Ishikawa (cell line): ENCODE measurements at regions not wholly inside any gene's neighbourhood (a gene's known extent, or its start where the extent isn't known, plus 50 kb on each side); places are given as distances from the start of the nearest gene placed in this dataset.

Source experiments
- CEBPB ChIP-seq: IDR thresholded peaks from 2 replicates; pipeline ENCODE4 v1.6.1; 2012
- CREB1 ChIP-seq: IDR thresholded peaks from 2 replicates; pipeline ENCODE4 v1.6.1; 2012; ENCODE audit warnings: low read depth
- EGR1 ChIP-seq: IDR thresholded peaks from 2 replicates; pipeline ENCODE4 v1.6.1; 2012
- EP300 ChIP-seq: IDR thresholded peaks from 2 replicates; pipeline ENCODE4 v1.6.1; 2012; ENCODE audit warnings: borderline replicate concordance
- FOXM1 ChIP-seq: IDR thresholded peaks from 2 replicates; pipeline ENCODE4 v1.6.1; 2012; ENCODE audit warnings: low read depth, borderline replicate concordance
- NFIC ChIP-seq: IDR thresholded peaks from 2 replicates; pipeline ENCODE4 v1.6.1; 2012
- RAD21 ChIP-seq: IDR thresholded peaks from 2 replicates; pipeline ENCODE4 v1.6.1; 2012; ENCODE audit warnings: low read depth
- REST ChIP-seq: IDR thresholded peaks from 2 replicates; pipeline ENCODE4 v1.6.1; 2012; ENCODE audit warnings: low read depth, mild to moderate bottlenecking
- TAF1 ChIP-seq: IDR thresholded peaks from 2 replicates; pipeline ENCODE4 v1.6.1; 2012; ENCODE audit warnings: low read depth, mild to moderate bottlenecking
- TCF12 ChIP-seq: IDR thresholded peaks from 2 replicates; pipeline ENCODE4 v1.6.1; 2012; ENCODE audit warnings: low read depth
- YY1 ChIP-seq: IDR thresholded peaks from 2 replicates; pipeline ENCODE4 v1.6.1; 2012; ENCODE audit warnings: low read depth
- ZBTB7A ChIP-seq: IDR thresholded peaks from 2 replicates; pipeline ENCODE4 v1.6.1; 2012; ENCODE audit warnings: low read depth
- TF ChIP-seq, protein P1 (sequence below): IDR thresholded peaks from 2 replicates; pipeline ENCODE4 v1.6.1; 2012
- TF ChIP-seq, protein P2 (sequence below): IDR thresholded peaks from 2 replicates; pipeline ENCODE4 v1.6.1; 2012

DNA sequence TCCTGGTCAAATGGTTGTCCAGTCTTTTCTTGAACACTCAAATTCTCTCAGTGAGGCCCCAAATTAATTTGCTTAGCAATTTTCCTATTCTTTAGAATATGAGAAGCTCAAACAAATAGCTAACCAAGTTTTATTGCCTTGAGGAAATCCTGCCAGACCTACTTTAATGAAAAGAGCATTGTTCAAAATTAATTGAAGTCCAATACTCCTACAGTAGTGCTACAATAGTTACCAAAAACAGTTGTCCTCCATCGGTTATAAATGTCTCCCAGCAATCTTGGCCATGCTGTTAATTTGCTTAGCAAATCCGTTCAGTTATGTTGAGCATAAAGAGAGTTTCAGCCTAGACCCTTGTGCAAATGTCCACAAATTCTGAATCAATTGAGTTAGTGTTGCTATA lies 112.9 kb downstream of the MAB21L3 start:
- TF ChIP-seq TCF12, result no peak
- no peak for TF ChIP-seq NFIC
- no peak for TF ChIP-seq REST
- TF ChIP-seq YY1, result no peak
- no peak for TF ChIP-seq RAD21
- TF ChIP-seq, protein P1, sequence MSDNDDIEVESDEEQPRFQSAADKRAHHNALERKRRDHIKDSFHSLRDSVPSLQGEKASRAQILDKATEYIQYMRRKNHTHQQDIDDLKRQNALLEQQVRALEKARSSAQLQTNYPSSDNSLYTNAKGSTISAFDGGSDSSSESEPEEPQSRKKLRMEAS, result no peak
- TF ChIP-seq, protein P2, sequence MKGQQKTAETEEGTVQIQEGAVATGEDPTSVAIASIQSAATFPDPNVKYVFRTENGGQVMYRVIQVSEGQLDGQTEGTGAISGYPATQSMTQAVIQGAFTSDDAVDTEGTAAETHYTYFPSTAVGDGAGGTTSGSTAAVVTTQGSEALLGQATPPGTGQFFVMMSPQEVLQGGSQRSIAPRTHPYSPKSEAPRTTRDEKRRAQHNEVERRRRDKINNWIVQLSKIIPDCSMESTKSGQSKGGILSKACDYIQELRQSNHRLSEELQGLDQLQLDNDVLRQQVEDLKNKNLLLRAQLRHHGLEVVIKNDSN, result no peak
- TF ChIP-seq TAF1, result no peak
- TF ChIP-seq EGR1, result no peak
- TF ChIP-seq EP300, result no peak
- TF ChIP-seq CEBPB, result no peak
- no peak for TF ChIP-seq ZBTB7A
- TF ChIP-seq CREB1, result no peak

- no peak for TF ChIP-seq EGR1
- no peak for TF ChIP-seq EP300
- TF ChIP-seq, protein P2, result no peak
- TF ChIP-seq TAF1, result no peak
These were observed 113.4 kb downstream of the MAB21L3 start for GRCh38 chr1:116224561-116224960.

DNA sequence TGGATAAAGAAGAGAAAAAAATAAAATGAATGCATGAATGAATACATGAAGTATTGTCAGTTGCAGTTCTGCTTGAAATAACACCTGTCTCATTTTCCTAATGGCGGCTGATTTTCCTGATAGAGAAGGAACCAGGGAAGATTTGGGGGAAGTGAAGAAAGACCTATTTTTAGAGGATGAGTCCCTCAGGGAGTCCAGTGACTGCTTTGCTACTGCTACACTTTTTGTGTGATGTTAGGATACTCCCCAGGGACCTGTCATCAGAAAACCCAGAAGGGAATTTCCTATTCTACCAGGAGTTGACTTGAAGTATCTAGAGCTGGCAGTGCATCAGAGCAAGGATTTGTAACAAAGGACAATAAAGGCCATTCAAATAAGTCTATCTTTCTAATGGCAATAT lies 114.8 kb downstream of the MAB21L3 start:
- no peak for TF ChIP-seq TCF12
- no peak for TF ChIP-seq REST
- no peak for TF ChIP-seq CREB1
- no peak for TF ChIP-seq YY1
- TF ChIP-seq, protein P2, result no peak

GRCh38 chr1:116228511-116228910 lies 117.3 kb downstream of the MAB21L3 start:
- TF ChIP-seq FOXM1 (no peak), EGR1 (no peak), REST (no peak), TCF12 (no peak), CEBPB (no peak)
- TF ChIP-seq, protein P1, result no peak
- TF ChIP-seq, protein P2, result no peak

GRCh38 chr1:116230712-116231111 lies 119.5 kb downstream of the MAB21L3 start:
- TF ChIP-seq TCF12 (no peak), CEBPB (no peak), FOXM1 (no peak)
